H9 (cell line): ENCODE measurements at regions not wholly inside any gene's neighbourhood (a gene's known extent, or its start where the extent isn't known, plus 50 kb on each side); places are given as distances from the start of the nearest gene placed in this dataset.

Experiments used
- DNase-seq: peaks from one replicate; pipeline ENCODE4 v3.0.0-alpha.2; 2017
- H2AFZ ChIP-seq: one replicate; pipeline ENCODE4 v1.6.1; 2013; ENCODE audit warnings: mild to moderate bottlenecking, low read length, control low read depth, moderate library complexity
- H2AK5ac ChIP-seq: 2 replicates; pipeline ENCODE4 v1.6.1; 2013; ENCODE audit warnings: low read length, control low read depth, mixed read lengths; ENCODE audit not compliant: insufficient read length
- H2BK120ac ChIP-seq: one replicate; pipeline ENCODE4 v1.6.1; 2013; ENCODE audit warnings: low read depth, mild to moderate bottlenecking, low read length, control low read depth, inconsistent platforms; ENCODE audit not compliant: poor library complexity, severe bottlenecking
- H2BK12ac ChIP-seq: 2 replicates; pipeline ENCODE4 v1.6.1; 2013; ENCODE audit warnings: low read length, control low read depth, mixed read lengths, low read depth; ENCODE audit not compliant: insufficient read length
- H2BK15ac ChIP-seq: 2 replicates; pipeline ENCODE4 v1.6.1; 2013; ENCODE audit warnings: low read depth, low read length, control low read depth
- H2BK20ac ChIP-seq: one replicate; pipeline ENCODE4 v1.6.1; 2013; ENCODE audit warnings: low read depth, mild to moderate bottlenecking, low read length, control low read depth, inconsistent platforms; ENCODE audit not compliant: poor library complexity, severe bottlenecking
- H2BK5ac ChIP-seq: 2 replicates; pipeline ENCODE4 v1.6.1; 2013; ENCODE audit warnings: low read length, control low read depth, mixed read lengths; ENCODE audit not compliant: insufficient read length
- H3K14ac ChIP-seq: 2 replicates; pipeline ENCODE4 v1.6.1; 2013; ENCODE audit warnings: low read length, control low read depth; ENCODE audit not compliant: insufficient read depth
- H3K18ac ChIP-seq: 2 replicates; pipeline ENCODE4 v1.6.1; 2013; ENCODE audit warnings: low read depth, mild to moderate bottlenecking, mixed read lengths, low read length, control low read depth; ENCODE audit not compliant: insufficient read length
- H3K23ac ChIP-seq: 2 replicates; pipeline ENCODE4 v1.6.1; 2013; ENCODE audit warnings: low read length, control low read depth, mixed read lengths, low read depth; ENCODE audit not compliant: insufficient read length
- H3K23me2 ChIP-seq: 2 replicates; pipeline ENCODE4 v1.6.1; 2013; ENCODE audit warnings: low read depth, mild to moderate bottlenecking, mixed read lengths, low read length, control low read depth; ENCODE audit not compliant: insufficient read length, poor library complexity, severe bottlenecking
- H3K27ac ChIP-seq: 2 replicates; pipeline ENCODE4 v1.5.1; 2013; ENCODE audit warnings: low read length, control low read depth, mixed read lengths, low read depth; ENCODE audit not compliant: insufficient read length
- H3K27me3 ChIP-seq: 2 replicates; pipeline ENCODE4 v1.6.1; 2013; ENCODE audit warnings: low read length, control low read depth, inconsistent platforms; ENCODE audit not compliant: insufficient read depth
- H3K4ac ChIP-seq: 2 replicates; pipeline ENCODE4 v1.6.1; 2013; ENCODE audit warnings: low read depth, mild to moderate bottlenecking, control low read depth, inconsistent platforms, low read length, moderate library complexity
- H3K4me1 ChIP-seq: 2 replicates; pipeline ENCODE4 v1.6.1; 2013; ENCODE audit warnings: low read length, control low read depth, inconsistent platforms; ENCODE audit not compliant: insufficient read depth
- H3K4me2 ChIP-seq: 2 replicates; pipeline ENCODE4 v1.6.1; 2013; ENCODE audit warnings: low read length, control low read depth, mixed read lengths; ENCODE audit not compliant: insufficient read length, insufficient read depth
- H3K56ac ChIP-seq: 2 replicates; pipeline ENCODE4 v1.6.1; 2013; ENCODE audit warnings: low read depth, mild to moderate bottlenecking, mixed read lengths, low read length, control low read depth; ENCODE audit not compliant: insufficient read length
- H3K79me1 ChIP-seq: 2 replicates; pipeline ENCODE4 v1.6.1; 2013; ENCODE audit warnings: low read depth, mild to moderate bottlenecking, moderate library complexity, low read length, control low read depth, inconsistent platforms; ENCODE audit not compliant: insufficient read depth, poor library complexity, severe bottlenecking
- H3K79me2 ChIP-seq: 2 replicates; pipeline ENCODE4 v1.6.1; 2013; ENCODE audit warnings: low read length, control low read depth, inconsistent platforms; ENCODE audit not compliant: insufficient read depth
- H3K9ac ChIP-seq: 2 replicates; pipeline ENCODE4 v1.6.1; 2013; ENCODE audit warnings: low read length, control low read depth, mixed read lengths; ENCODE audit not compliant: insufficient read length; ENCODE audit errors: extremely low read depth
- H3K9me3 ChIP-seq: one replicate; pipeline ENCODE4 v1.6.1; 2013; ENCODE audit warnings: low read depth, low read length, inconsistent platforms; ENCODE audit not compliant: control insufficient read depth
- H3T11ph ChIP-seq: one replicate; pipeline ENCODE4 v1.6.1; 2013; ENCODE audit warnings: mild to moderate bottlenecking, low read length, control low read depth, inconsistent platforms
- H4K20me1 ChIP-seq: one replicate; pipeline ENCODE4 v1.6.1; 2013; ENCODE audit not compliant: control insufficient read depth, insufficient read length, insufficient read depth
- H4K5ac ChIP-seq: 2 replicates; pipeline ENCODE4 v1.6.1; 2013; ENCODE audit warnings: low read depth, mild to moderate bottlenecking, mixed read lengths, low read length, control low read depth; ENCODE audit not compliant: insufficient read length
- H4K8ac ChIP-seq: replicated peaks from 2 replicates; pipeline ENCODE4 v1.6.1; 2013; ENCODE audit warnings: low read length, control low read depth, mixed read lengths, low read depth; ENCODE audit not compliant: insufficient read length
- H4K91ac ChIP-seq: 2 replicates; pipeline ENCODE4 v1.6.1; 2013; ENCODE audit warnings: low read depth, mild to moderate bottlenecking, moderate library complexity, mixed read lengths, low read length, control low read depth; ENCODE audit not compliant: insufficient read length
- H3K27ac Mint-ChIP-seq, 3 experiments: 2 replicates in 2 of 3; 3 replicates in 1 of 3; pipeline ENCODE4 v1.8.0; 2020 to 2021; ENCODE audit warnings: mixed read lengths in 3 of 3, mild to moderate bottlenecking in 1 of 3, moderate library complexity in 1 of 3
- H3K27me3 Mint-ChIP-seq: 2 replicates; pipeline ENCODE4 v1.8.0; 2021; ENCODE audit warnings: low read depth, mild to moderate bottlenecking, moderate library complexity, mixed read lengths
- H3K36me3 Mint-ChIP-seq, 3 experiments: 2 replicates in 2 of 3; 3 replicates in 1 of 3; pipeline ENCODE4 v1.8.0; 2020 to 2021; ENCODE audit warnings: low read depth in 3 of 3, mixed read lengths in 3 of 3; ENCODE audit not compliant: insufficient read depth in 1 of 3
- H3K4me1 Mint-ChIP-seq, 2 experiments: 2 replicates each; pipeline ENCODE4 v1.8.0; 2020; ENCODE audit warnings: mixed read lengths in 2 of 2
- H3K4me3 Mint-ChIP-seq, 2 experiments: 2 replicates in 1 of 2; 3 replicates in 1 of 2; pipeline ENCODE4 v1.8.0; 2020 to 2021; ENCODE audit warnings: mild to moderate bottlenecking in 2 of 2, mixed read lengths in 2 of 2, moderate library complexity in 1 of 2
- H3K9me3 Mint-ChIP-seq, 2 experiments: 2 replicates in 1 of 2; 3 replicates in 1 of 2; pipeline ENCODE4 v1.8.0; 2020; ENCODE audit warnings: mild to moderate bottlenecking in 2 of 2, mixed read lengths in 2 of 2, moderate library complexity in 1 of 2
- WGBS: extraction: QIAGEN DNeasy Blood & Tissue Kit; methylation state at CpG from one replicate; pipeline ENCODE4 v1.1.7; 2013; ENCODE audit warnings: missing lambda C conversion rate, low lambda C conversion rate, mixed read lengths; ENCODE audit not compliant: insufficient read length; ENCODE audit errors: extremely low coverage; 5-methylcytosine and 5-hydroxymethylcytosine counted together
- TF ChIP-seq, protein P1 (sequence below): fragments of 200-600 bp; sonication (generic); conservative IDR thresholded peaks from 3 replicates; pipeline ENCODE4 v1.8.0; 2021; ENCODE audit warnings: antibody characterized with exemption, mild to moderate bottlenecking

DNA sequence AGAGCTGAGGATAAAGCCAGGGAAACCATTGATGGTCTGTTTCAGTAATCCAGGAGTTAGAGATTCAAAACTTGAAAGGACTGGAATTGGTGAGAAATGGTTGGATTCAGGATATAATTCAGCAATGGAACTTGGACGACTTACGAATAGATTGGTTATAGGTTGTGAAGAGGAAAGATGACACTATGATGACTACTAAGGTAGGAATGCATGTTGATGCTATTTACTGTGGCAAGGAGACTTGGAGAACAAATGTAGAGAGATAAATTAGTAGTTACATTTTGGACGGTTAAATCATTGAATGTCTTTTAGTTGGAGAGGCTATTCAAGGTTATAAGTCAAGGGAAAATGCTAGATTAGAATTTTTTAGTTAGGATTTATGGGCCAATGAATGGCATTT, 365.4 kb upstream of the TECRL start:
- H2BK20ac ChIP-seq, result no peak overlapping the region
- H3K4me2 ChIP-seq, result no peak overlapping the region
- H3K79me1 ChIP-seq, result no peaks in the 10 kb centered on the region
- no peaks in the 10 kb centered on the region for H3K27me3 Mint-ChIP-seq
- H3K27ac Mint-ChIP-seq, result no peak overlapping the region
- no peak overlapping the region for H2BK12ac ChIP-seq
- H3K9me3 ChIP-seq, result no peaks in the 10 kb centered on the region
- no peak overlapping the region for H4K91ac ChIP-seq
- H3K36me3 Mint-ChIP-seq, result peaks cover 0 to 4% (median 4%) of the 10 kb centered on the region in 3 experiments; a peak in 3 of 7 replicates
- no peak overlapping the region for H3K4ac ChIP-seq
- H2BK120ac ChIP-seq, result no peak overlapping the region
- H4K8ac ChIP-seq, result no peak overlapping the region
- H3K23me2 ChIP-seq, result no peaks in the 10 kb centered on the region
- H3K79me2 ChIP-seq, result no peaks in the 10 kb centered on the region
- H3K4me3 Mint-ChIP-seq, result no peak overlapping the region
- no peaks in the 10 kb centered on the region for H3K9me3 Mint-ChIP-seq
- H3K23ac ChIP-seq, result no peak overlapping the region
- H2BK15ac ChIP-seq, result no peak overlapping the region
- no peaks in the 10 kb centered on the region for H3K27me3 ChIP-seq
- no peak overlapping the region for H3K18ac ChIP-seq
- H2AK5ac ChIP-seq, result no peak overlapping the region
- no peak overlapping the region for H2BK5ac ChIP-seq
- H3K4me1 ChIP-seq, result no peaks in the 10 kb centered on the region
- H4K5ac ChIP-seq, result no peak overlapping the region
- no peak overlapping the region for H2AFZ ChIP-seq
- peaks cover 13 to 17% of the 10 kb centered on the region in 2 experiments for H3K4me1 Mint-ChIP-seq
- no peak overlapping the region for H3K27ac ChIP-seq
- no peak overlapping the region for H3K56ac ChIP-seq
- no peaks in the 10 kb centered on the region for H4K20me1 ChIP-seq
- no peak overlapping the region for H3K9ac ChIP-seq
- TF ChIP-seq, protein P1, sequence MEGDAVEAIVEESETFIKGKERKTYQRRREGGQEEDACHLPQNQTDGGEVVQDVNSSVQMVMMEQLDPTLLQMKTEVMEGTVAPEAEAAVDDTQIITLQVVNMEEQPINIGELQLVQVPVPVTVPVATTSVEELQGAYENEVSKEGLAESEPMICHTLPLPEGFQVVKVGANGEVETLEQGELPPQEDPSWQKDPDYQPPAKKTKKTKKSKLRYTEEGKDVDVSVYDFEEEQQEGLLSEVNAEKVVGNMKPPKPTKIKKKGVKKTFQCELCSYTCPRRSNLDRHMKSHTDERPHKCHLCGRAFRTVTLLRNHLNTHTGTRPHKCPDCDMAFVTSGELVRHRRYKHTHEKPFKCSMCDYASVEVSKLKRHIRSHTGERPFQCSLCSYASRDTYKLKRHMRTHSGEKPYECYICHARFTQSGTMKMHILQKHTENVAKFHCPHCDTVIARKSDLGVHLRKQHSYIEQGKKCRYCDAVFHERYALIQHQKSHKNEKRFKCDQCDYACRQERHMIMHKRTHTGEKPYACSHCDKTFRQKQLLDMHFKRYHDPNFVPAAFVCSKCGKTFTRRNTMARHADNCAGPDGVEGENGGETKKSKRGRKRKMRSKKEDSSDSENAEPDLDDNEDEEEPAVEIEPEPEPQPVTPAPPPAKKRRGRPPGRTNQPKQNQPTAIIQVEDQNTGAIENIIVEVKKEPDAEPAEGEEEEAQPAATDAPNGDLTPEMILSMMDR, result no peak
- no peak overlapping the region for H3T11ph ChIP-seq
- no peak overlapping the region for H3K14ac ChIP-seq
- DNase-seq, result no peak
- WGBS, result 100% methylated on average over 2 of the region's 3 CpGs
